IMR-90 (cell line): ENCODE measurements at regions not wholly inside any gene's neighbourhood (a gene's known extent, or its start where the extent isn't known, plus 50 kb on each side); places are given as distances from the start of the nearest gene placed in this dataset.

Experiments used
- ATAC-seq: fragments of 200-7000 bp; cut with Tn5 transposase; 2 replicates; pipeline ENCODE4 v1.9.1; 2020; ENCODE audit warnings: low read depth, mild to moderate bottlenecking, moderate library complexity
- BruUV-seq: library from RNA; stranded (reverse); fragments of 400-500 nt; replicated peaks from 2 replicates; lab custom pipeline; 2021; lab: Mats Ljungman, UMichigan
- CTCF ChIA-PET: fragments of 300-600 bp; formaldehyde crosslinking; extraction: SDS; loops from one replicate; lab custom pipeline; 2021; ENCODE audit warnings: antibody characterized with exemption; lab: Yijun Ruan, JAX
- POLR2A ChIA-PET: fragments of 300-600 bp; sonication (Branson Sonifier 250); formaldehyde crosslinking; loops from one replicate; lab custom pipeline; 2022; ENCODE audit warnings: antibody characterized with exemption; ENCODE audit not compliant: unreplicated experiment; lab: Charles Lee
- DNase-seq: peaks from one replicate; pipeline ENCODE4 v3.0.0; 2013
- H2AFZ ChIP-seq: replicated peaks from 2 replicates; pipeline ENCODE3; 2013; ENCODE audit warnings: low read length, mild to moderate bottlenecking; ENCODE audit not compliant: poor library complexity
- H2AK5ac ChIP-seq: 2 replicates; pipeline ENCODE4 v1.6.1; 2013; ENCODE audit warnings: low read depth, low read length, inconsistent platforms
- H2AK9ac ChIP-seq: replicated peaks from 2 replicates; pipeline ENCODE3; 2013; ENCODE audit warnings: mild to moderate bottlenecking, low read depth, low read length, moderate library complexity; ENCODE audit not compliant: poor library complexity
- H2BK120ac ChIP-seq: 2 replicates; pipeline ENCODE4 v1.6.1; 2013; ENCODE audit warnings: low read depth, low read length, inconsistent platforms
- H2BK15ac ChIP-seq: 3 replicates; pipeline ENCODE4 v1.6.1; 2013; ENCODE audit warnings: low read depth, low read length, inconsistent platforms
- H2BK20ac ChIP-seq: 2 replicates; pipeline ENCODE4 v1.6.1; 2013; ENCODE audit warnings: low read depth, mild to moderate bottlenecking, inconsistent platforms, low read length, moderate library complexity
- H2BK5ac ChIP-seq: 2 replicates; pipeline ENCODE4 v1.6.1; 2013; ENCODE audit warnings: mild to moderate bottlenecking, low read depth, low read length, inconsistent platforms; ENCODE audit not compliant: poor library complexity, severe bottlenecking
- H3K14ac ChIP-seq: replicated peaks from 2 replicates; pipeline ENCODE4 v1.6.1; 2013; ENCODE audit warnings: low read depth, low read length, inconsistent platforms
- H3K18ac ChIP-seq: 2 replicates; pipeline ENCODE4 v1.6.1; 2013; ENCODE audit warnings: low read depth, low read length, control low read depth
- H3K23ac ChIP-seq: 2 replicates; pipeline ENCODE4 v1.6.1; 2013; ENCODE audit warnings: low read depth, low read length, inconsistent platforms
- H3K27ac ChIP-seq: 2 replicates; pipeline ENCODE4 v1.5.1; 2013; ENCODE audit warnings: mild to moderate bottlenecking, control low read depth, low read length; ENCODE audit not compliant: insufficient read depth
- H3K27me3 ChIP-seq: 2 replicates; pipeline ENCODE4 v1.6.1; 2013; ENCODE audit warnings: low read length; ENCODE audit not compliant: control insufficient read depth, insufficient read depth
- H3K36me3 ChIP-seq: 2 replicates; pipeline ENCODE4 v1.6.1; 2013; ENCODE audit warnings: low read length, mixed read lengths; ENCODE audit not compliant: control insufficient read depth, insufficient read depth
- H3K4ac ChIP-seq: 2 replicates; pipeline ENCODE4 v1.6.1; 2013; ENCODE audit warnings: low read depth, low read length, inconsistent platforms
- H3K4me1 ChIP-seq: 2 replicates; pipeline ENCODE4 v1.6.1; 2013; ENCODE audit warnings: low read length, mixed read lengths; ENCODE audit not compliant: control insufficient read depth, insufficient read depth
- H3K4me2 ChIP-seq: 2 replicates; pipeline ENCODE4 v1.6.1; 2013; ENCODE audit warnings: low read depth, mild to moderate bottlenecking, control low read depth, low read length, moderate library complexity
- H3K4me3 ChIP-seq: 2 replicates; pipeline ENCODE4 v1.5.1; 2013; ENCODE audit warnings: low read depth, mild to moderate bottlenecking, control low read depth, low read length, moderate library complexity; ENCODE audit not compliant: insufficient read depth
- H3K56ac ChIP-seq: 2 replicates; pipeline ENCODE4 v1.6.1; 2013; ENCODE audit warnings: low read length, inconsistent platforms; ENCODE audit not compliant: insufficient read depth; ENCODE audit errors: extremely low read depth
- H3K79me1 ChIP-seq, 2 experiments: 2 replicates each; pipeline ENCODE4 v1.6.1; 2013; ENCODE audit warnings: low read length in 2 of 2, inconsistent platforms in 1 of 2, low read depth in 1 of 2
- H3K9ac ChIP-seq: 2 replicates; pipeline ENCODE4 v1.6.1; 2013; ENCODE audit warnings: low read depth, low read length, control low read depth
- H3K9me1 ChIP-seq: 2 replicates; pipeline ENCODE4 v1.6.1; 2013; ENCODE audit warnings: low read length, inconsistent platforms; ENCODE audit not compliant: insufficient read depth
- H3K9me3 ChIP-seq: 2 replicates; pipeline ENCODE4 v1.6.1; 2013; ENCODE audit warnings: low read length; ENCODE audit not compliant: control insufficient read depth, insufficient read depth
- H4K20me1 ChIP-seq: 2 replicates; pipeline ENCODE4 v1.6.1; 2013; ENCODE audit warnings: low read length, inconsistent platforms; ENCODE audit not compliant: insufficient read depth
- H4K5ac ChIP-seq: 2 replicates; pipeline ENCODE4 v1.6.1; 2013; ENCODE audit warnings: mild to moderate bottlenecking, low read depth, low read length, control low read depth
- H4K8ac ChIP-seq, 2 experiments: 2 replicates each; pipeline ENCODE4 v1.6.1; 2013; ENCODE audit warnings: low read depth in 2 of 2, low read length in 2 of 2, control low read depth in 1 of 2, inconsistent platforms in 1 of 2
- H4K91ac ChIP-seq: 2 replicates; pipeline ENCODE4 v1.6.1; 2013; ENCODE audit warnings: low read depth, low read length, inconsistent platforms; ENCODE audit not compliant: insufficient read depth
- CEBPB ChIP-seq: IDR thresholded peaks from 2 replicates; pipeline ENCODE4 v1.6.1; 2012; ENCODE audit warnings: low read depth, low read length, improper control_type of control experiment
- SMC3 ChIP-seq: fragments of 150-350 bp; IDR thresholded peaks from 2 replicates; pipeline ENCODE4 v1.6.1; 2016; ENCODE audit warnings: low read depth, mild to moderate bottlenecking, antibody characterized with exemption, low read length, moderate library complexity
- WGBS, 2 experiments: methylation state at CpG; one replicate each; pipeline versions ENCODE4 v1.1.5 to v1.1.7; 2013; ENCODE audit warnings: missing lambda C conversion rate in 2 of 2; ENCODE audit not compliant: insufficient read length in 1 of 2; ENCODE audit errors: extremely low coverage in 2 of 2; 5-methylcytosine and 5-hydroxymethylcytosine counted together
- dilution Hi-C: fragments of 300-500 bp; cut with HindIII; formaldehyde crosslinking; loops from one replicate; pipeline ENCODE4 v1.14.3; 2018; ENCODE audit warnings: low sequenced_read_pairs; ENCODE audit not compliant: unreplicated experiment
- in situ Hi-C: fragments of 300-500 bp; cut with MboI; formaldehyde crosslinking; loops from 3 replicates; pipeline ENCODE4 v1.14.3; 2019; ENCODE audit warnings: low sequenced_read_pairs, inconsistent platforms, mixed read lengths
- intact Hi-C: fragments of 100-400 bp; cut with micrococcal nuclease; formaldehyde crosslinking; loops from 2 replicates; pipeline ENCODE4 v1.10.0; 2022

GRCh38 chr6:121594053-121594452, 158.6 kb downstream of the GJA1 start:
- intact Hi-C loops (no loop called here), in situ Hi-C loops (loop anchor here (10.0 kb wide), 1 partner anchor 159 kb away; the partner anchor contains the start of gene GJA1), dilution Hi-C loops (no loop called here)
- Histone ChIP-seq H2AK5ac (no peak overlapping the region), H2AK9ac (no peak overlapping the region), H3K27ac (no peak overlapping the region), H2BK20ac (peak overlapping the region; percentile 33), H3K23ac (no peak overlapping the region), H2BK120ac (no peak overlapping the region), H3K4me3 (no peak overlapping the region), H3K4me1 (peaks cover 11% of the 10 kb centered on the region), H3K56ac (no peak overlapping the region), H3K4me2 (no peak overlapping the region), H3K14ac (no peak overlapping the region), H3K36me3 (no peaks in the 10 kb centered on the region), H4K5ac (no peak overlapping the region; the same call in 1 of the 2 replicates), H2BK5ac (no peak overlapping the region), H3K9me1 (no peaks in the 10 kb centered on the region), H3K4ac (no peak overlapping the region), H4K91ac (no peak overlapping the region), H2BK15ac (no peak overlapping the region), H4K8ac (no peak overlapping the region), H2AFZ (no peak overlapping the region), H3K9ac (no peak overlapping the region), H3K79me1 (no peaks in the 10 kb centered on the region), H4K20me1 (no peaks in the 10 kb centered on the region), H3K18ac (peak overlapping the region; percentile 6; the same call in 1 of the 2 replicates), H3K27me3 (no peaks in the 10 kb centered on the region), H3K9me3 (no peaks in the 10 kb centered on the region)
- POLR2A ChIA-PET, result no interaction called here
- no peak for DNase-seq
- no CpG with 5 or more reads among the region's 3 CpGs for WGBS, 2 experiments
- CTCF ChIA-PET, result no interaction called here
- TF ChIP-seq CEBPB, result peak; percentile 93
- no peak for TF ChIP-seq SMC3
- ATAC-seq, result no peak
- no TSS peak for BruUV-seq
